IPS DF 6.9 (cell line): ENCODE measurements at regions not wholly inside any gene's neighbourhood (a gene's known extent, or its start where the extent isn't known, plus 50 kb on each side); places are given as distances from the start of the nearest gene placed in this dataset.

Experiments used
- DNase-seq: peaks from one replicate; pipeline ENCODE4 v3.0.0-alpha.2; 2013; ENCODE audit warnings: low read depth, low spot score
- H3K27ac ChIP-seq: one replicate; pipeline ENCODE4 v1.5.1; 2013; ENCODE audit warnings: low read length, control low read depth
- H3K27me3 ChIP-seq: 2 replicates; pipeline ENCODE4 v1.6.1; 2013; ENCODE audit warnings: mild to moderate bottlenecking, low read length; ENCODE audit not compliant: control insufficient read depth, insufficient read depth
- H3K36me3 ChIP-seq: 2 replicates; pipeline ENCODE4 v1.6.1; 2013; ENCODE audit warnings: low read length; ENCODE audit not compliant: control insufficient read depth, insufficient read depth
- H3K4me1 ChIP-seq: 2 replicates; pipeline ENCODE4 v1.6.1; 2013; ENCODE audit warnings: low read length; ENCODE audit not compliant: control insufficient read depth, insufficient read depth
- H3K4me3 ChIP-seq: 2 replicates; pipeline ENCODE4 v1.5.1; 2013; ENCODE audit warnings: mild to moderate bottlenecking, low read length
- H3K9me3 ChIP-seq: 2 replicates; pipeline ENCODE4 v1.6.1; 2013; ENCODE audit warnings: low read length, inconsistent platforms; ENCODE audit not compliant: control insufficient read depth, insufficient read depth
- WGBS: extraction: QIAGEN DNeasy Blood & Tissue Kit; methylation state at CpG from one replicate; pipeline ENCODE4 v1.1.7; 2013; ENCODE audit warnings: mixed read lengths, missing lambda C conversion rate; ENCODE audit not compliant: insufficient read length, insufficient coverage; 5-methylcytosine and 5-hydroxymethylcytosine counted together

DNA sequence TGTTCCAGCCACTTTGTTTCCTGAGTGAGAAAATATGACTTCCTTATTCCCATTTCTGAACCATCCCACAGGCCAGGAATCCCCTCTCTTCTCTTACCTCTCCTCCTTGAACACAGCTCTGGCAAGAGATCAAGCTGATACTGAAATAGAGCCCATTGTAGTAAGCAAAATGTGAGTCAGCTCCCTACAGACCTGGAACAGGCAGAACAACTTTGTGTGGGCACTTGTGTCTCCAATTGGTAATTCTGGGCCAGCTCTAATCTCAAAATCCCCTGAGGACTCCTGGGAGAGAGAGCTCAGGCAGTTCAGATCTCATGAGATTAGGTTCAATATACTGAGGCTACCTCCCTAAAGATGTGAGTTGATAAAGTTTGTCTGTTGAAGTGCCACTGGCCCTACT lies 213.5 kb downstream of the GUCY2F start:
- Histone ChIP-seq H3K4me3 (no peak overlapping the region), H3K27ac (no peak overlapping the region), H3K4me1 (no peaks in the 10 kb centered on the region), H3K9me3 (no peaks in the 10 kb centered on the region), H3K27me3 (no peaks in the 10 kb centered on the region), H3K36me3 (no peaks in the 10 kb centered on the region)
- no peak for DNase-seq

DNA sequence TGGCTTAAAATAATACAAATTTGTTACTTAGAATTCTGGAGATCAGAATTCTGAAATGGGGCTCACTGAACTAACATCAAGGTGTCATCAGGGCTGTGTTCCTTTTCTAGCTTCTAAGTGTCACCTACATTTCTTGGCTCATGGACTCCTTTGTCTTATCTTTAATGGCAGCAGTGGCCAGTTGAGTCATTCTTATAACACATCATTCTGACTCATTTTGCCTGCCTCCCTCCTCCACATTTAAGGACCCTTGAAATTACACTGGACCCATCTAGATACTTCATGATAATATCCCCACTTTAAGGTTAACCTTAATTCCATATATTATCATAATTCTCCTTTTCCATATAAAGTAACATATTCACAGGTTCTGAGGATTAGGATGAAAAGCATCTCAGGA lies 215.9 kb downstream of the GUCY2F start:
- Histone ChIP-seq H3K4me1 (no peaks in the 10 kb centered on the region), H3K27ac (no peak overlapping the region), H3K27me3 (no peaks in the 10 kb centered on the region), H3K36me3 (no peaks in the 10 kb centered on the region), H3K9me3 (no peaks in the 10 kb centered on the region), H3K4me3 (no peak overlapping the region)
- DNase-seq: no peak

DNA sequence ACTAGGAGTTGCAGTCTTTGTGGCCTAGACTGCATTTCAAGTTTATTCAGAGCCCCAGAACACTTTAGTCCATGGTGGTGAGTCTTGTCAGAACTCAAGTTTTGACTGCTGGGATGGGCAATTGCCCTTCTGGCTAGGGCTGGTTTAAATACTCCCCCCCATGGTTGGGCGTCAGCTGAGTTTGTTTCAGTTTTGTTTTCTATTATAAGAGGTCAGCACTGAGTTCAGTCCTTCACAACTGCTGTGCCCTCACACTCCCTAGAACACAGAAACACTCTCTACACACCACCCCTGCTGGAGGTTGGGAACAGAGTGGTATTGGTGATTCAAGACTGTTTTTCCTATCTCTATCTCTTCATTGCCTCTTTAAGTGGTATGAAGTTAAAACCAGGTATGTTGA lies 217.0 kb downstream of the GUCY2F start:
- H3K4me3 ChIP-seq: no peak overlapping the region
- no peak for DNase-seq
- no peaks in the 10 kb centered on the region for H3K27me3 ChIP-seq
- no CpG with 5 or more reads among the region's 1 CpG for WGBS
- no peaks in the 10 kb centered on the region for H3K9me3 ChIP-seq
- no peak overlapping the region for H3K27ac ChIP-seq
- H3K4me1 ChIP-seq: no peaks in the 10 kb centered on the region
- no peaks in the 10 kb centered on the region for H3K36me3 ChIP-seq

DNA sequence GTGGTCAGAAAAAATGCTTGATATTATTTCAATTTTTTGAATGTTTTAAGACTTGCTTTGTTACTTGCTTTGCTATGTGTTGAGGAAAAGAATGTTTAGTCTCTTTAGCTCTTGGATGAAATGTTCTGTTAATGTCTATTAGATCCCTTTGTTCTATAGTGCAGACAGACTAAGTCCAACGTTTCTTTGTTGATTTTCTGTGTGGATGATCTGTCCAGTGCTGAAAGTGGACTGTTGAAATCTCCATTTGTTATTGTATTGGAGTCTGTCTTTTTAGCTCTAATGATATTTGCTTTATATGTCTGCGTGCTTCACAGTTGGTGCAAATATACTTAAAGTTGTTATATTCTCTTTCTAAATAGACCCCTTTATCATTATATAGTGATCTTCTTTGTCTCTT lies 220.6 kb downstream of the GUCY2F start:
- Histone ChIP-seq H3K4me1 (no peaks in the 10 kb centered on the region), H3K27ac (no peak overlapping the region), H3K9me3 (no peaks in the 10 kb centered on the region), H3K36me3 (no peaks in the 10 kb centered on the region), H3K4me3 (no peak overlapping the region), H3K27me3 (no peaks in the 10 kb centered on the region)
- DNase-seq: no peak
- WGBS: no CpG with 5 or more reads among the region's 2 CpGs

DNA sequence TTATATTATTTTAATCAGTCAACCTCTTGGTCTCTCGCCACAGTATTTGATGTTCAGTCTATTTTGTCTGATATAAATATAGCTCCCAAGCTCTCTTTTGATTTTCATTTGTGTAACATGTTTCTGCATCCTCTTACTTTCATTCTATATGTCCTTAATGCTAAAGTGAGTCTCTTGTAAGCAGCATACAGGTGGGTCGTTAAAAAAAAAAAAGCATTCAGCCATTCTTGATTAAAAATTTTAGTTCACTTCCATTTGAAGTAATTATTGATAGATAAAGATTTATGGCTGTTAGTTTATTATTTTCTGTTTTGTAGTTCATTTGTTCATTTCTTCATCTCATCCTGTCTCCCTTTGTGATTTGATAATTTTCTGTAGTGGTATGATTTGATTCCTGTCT lies 229.1 kb downstream of the GUCY2F start:
- no peak for DNase-seq
- Histone ChIP-seq H3K27me3 (no peaks in the 10 kb centered on the region), H3K36me3 (no peaks in the 10 kb centered on the region), H3K4me3 (no peak overlapping the region), H3K27ac (no peak overlapping the region), H3K9me3 (no peaks in the 10 kb centered on the region), H3K4me1 (no peaks in the 10 kb centered on the region)
- WGBS: no CpG with 5 or more reads among the region's 2 CpGs

DNA sequence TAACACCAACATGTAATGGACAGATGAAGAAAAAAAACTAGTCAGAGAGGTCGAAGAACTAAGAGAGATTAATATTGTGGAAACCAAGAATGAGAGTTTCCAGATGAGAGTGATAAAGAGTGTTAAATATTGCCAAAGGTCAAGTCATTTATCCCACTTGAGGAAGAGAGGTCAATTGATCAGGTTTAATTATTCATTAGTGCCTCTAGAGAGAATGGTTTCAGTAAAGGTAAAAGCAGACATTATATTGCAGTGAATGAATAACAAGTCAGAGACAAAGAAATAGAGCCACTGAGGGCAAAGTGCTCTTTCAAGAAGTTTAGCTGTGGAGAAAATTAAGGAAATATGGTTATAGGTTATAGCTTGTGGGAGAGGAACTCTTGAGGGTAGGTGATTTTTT lies 263.1 kb downstream of the GUCY2F start:
- Histone ChIP-seq H3K27ac (no peak overlapping the region), H3K4me3 (no peak overlapping the region), H3K4me1 (no peaks in the 10 kb centered on the region), H3K27me3 (no peaks in the 10 kb centered on the region), H3K36me3 (no peaks in the 10 kb centered on the region), H3K9me3 (no peaks in the 10 kb centered on the region)
- DNase-seq: no peak
- WGBS: no CpG with 5 or more reads among the region's 1 CpG

DNA sequence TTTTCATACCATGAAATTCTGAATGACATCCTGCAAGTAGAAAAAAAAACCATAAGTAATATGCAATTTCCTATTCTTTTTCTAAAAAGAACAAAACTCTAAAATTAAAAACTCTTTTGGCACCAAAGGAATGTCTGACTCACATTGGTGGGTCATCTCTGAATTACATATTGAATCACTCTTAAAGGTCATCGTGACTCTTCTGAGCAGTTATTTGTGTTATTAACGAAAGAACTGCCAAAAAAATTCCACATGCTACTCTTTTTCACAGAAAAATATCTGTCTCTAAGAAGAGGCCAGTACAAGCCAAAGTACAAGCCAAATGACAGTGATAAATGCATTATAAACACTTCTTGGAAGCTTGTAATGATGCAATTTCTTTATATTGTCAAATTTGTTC lies 282.2 kb downstream of the GUCY2F start:
- H3K36me3 ChIP-seq: no peaks in the 10 kb centered on the region
- H3K4me1 ChIP-seq: no peaks in the 10 kb centered on the region
- no peaks in the 10 kb centered on the region for H3K9me3 ChIP-seq
- H3K27ac ChIP-seq: no peak overlapping the region
- WGBS: no CpG with 5 or more reads among the region's 2 CpGs
- no peak for DNase-seq
- no peak overlapping the region for H3K4me3 ChIP-seq
- no peaks in the 10 kb centered on the region for H3K27me3 ChIP-seq

DNA sequence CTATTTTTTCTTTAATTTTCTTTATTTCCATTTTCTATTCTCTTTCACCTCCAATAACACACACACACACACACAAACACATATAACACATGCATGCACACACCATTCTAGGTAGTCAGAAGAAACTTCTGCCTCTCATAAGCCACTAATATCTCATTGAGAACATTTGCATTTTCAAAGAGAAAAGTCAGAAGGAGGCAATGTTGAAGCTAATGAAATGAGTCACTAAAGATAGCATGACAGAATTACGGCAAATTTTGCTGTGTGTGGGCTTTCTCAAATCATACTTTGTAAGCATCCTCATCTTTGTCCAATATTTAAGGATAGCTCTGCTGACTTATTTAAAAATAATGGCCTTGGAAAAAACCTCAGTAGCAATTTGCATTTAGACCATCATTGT lies 291.3 kb downstream of the GUCY2F start:
- WGBS: no CpG with 5 or more reads among the region's 1 CpG

DNA sequence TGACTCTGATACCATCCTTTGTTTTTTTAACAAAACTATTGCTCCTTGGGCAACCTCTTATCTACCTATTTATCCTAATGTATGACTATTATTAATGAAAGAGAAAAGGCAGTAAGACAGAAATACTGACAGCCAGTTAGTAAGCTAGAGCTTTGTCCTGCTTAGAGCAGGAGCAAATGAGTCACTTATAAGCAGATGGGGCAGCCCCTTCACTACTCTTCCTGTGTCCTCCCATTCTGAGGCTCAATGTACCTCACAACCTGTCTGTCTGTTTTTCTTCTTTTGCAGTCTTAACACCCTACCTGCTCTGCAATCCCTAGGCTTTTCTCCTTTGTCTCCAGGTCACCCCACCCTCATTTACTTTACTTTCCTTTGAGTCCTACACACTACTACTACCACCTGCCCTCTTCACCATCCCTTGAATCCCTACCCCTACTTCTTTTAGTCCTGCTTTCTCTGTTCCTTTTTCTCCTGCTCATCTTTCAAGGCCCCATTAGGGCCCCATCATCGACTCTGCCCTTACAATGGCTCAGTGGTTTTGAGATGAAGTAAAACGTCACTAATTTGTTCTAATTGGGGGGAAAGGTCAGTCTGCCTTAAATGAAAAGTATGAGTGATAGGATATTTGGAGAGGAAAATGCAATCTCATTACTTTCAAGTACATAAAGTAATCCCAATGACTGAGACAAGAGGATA lies 294.3 kb downstream of the GUCY2F start:
- Histone ChIP-seq H3K36me3 (no peaks in the 10 kb centered on the region), H3K9me3 (no peaks in the 10 kb centered on the region), H3K27me3 (no peaks in the 10 kb centered on the region), H3K27ac (no peak overlapping the region), H3K4me1 (no peaks in the 10 kb centered on the region), H3K4me3 (no peak overlapping the region)
- WGBS: no CpG with 5 or more reads among the region's 2 CpGs
- DNase-seq: no peak

More for the DNA sequence above, 291.3 kb downstream of the GUCY2F start:
- Histone ChIP-seq H3K36me3 (no peaks in the 10 kb centered on the region), H3K9me3 (no peaks in the 10 kb centered on the region), H3K4me1 (no peaks in the 10 kb centered on the region), H3K27ac (no peak overlapping the region), H3K27me3 (no peaks in the 10 kb centered on the region), H3K4me3 (no peak overlapping the region)
- no peak for DNase-seq

DNA sequence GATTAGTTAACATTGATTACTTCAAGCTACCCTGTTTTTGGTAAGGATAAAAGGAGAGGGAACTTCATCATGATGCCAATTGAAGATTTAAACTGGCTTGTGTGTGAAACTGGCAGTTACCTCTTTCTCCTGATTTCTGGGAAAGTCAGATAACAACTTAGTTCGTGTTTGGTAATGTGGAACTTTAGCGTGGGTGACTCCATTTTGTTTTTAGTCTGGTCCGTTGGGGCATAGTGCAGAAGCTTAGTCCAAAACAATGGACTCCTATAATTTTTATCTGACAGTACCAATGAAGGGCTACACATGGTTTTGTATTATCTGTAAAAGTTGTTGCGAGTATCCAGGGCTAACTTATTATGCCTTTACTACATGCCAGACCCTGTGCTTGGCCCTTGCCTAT lies 294.9 kb downstream of the GUCY2F start:
- Histone ChIP-seq H3K4me1 (no peaks in the 10 kb centered on the region), H3K36me3 (no peaks in the 10 kb centered on the region), H3K4me3 (no peak overlapping the region), H3K9me3 (no peaks in the 10 kb centered on the region), H3K27me3 (no peaks in the 10 kb centered on the region), H3K27ac (no peak overlapping the region)
- no CpG with 5 or more reads among the region's 4 CpGs for WGBS
- no peak for DNase-seq

DNA sequence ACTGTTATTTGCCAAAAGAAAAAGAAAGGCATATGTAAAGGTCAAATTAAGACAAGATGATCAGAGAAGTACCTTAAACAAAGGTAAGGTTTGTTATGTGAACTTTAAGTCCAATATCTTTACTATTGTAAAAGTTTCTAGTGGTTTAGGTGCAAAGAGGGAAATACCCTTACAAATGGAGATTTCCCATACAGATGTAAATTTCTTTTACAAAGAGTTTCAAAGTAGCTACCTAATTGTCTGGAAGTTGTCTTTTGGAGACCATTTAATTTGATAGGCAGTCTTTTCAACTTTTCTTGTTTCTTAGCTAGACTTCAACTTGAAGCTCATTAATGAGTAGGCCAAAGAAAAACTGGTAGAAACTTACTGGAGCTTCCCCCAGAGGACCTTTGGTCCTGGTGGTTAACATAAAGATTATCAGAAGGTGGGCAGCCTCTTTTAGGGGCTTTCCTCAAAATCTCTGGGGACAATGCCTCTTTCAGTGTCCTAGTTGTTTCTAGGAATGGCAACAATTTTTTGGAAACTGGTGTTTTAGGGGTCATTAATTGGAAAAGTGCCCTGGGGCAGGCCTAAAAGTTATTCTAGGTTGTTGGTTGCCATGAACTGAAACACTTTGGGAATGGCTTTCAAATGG lies 297.3 kb downstream of the GUCY2F start:
- Histone ChIP-seq H3K36me3 (no peaks in the 10 kb centered on the region), H3K27me3 (no peaks in the 10 kb centered on the region), H3K4me1 (no peaks in the 10 kb centered on the region), H3K4me3 (no peak overlapping the region), H3K9me3 (no peaks in the 10 kb centered on the region), H3K27ac (no peak overlapping the region)
- DNase-seq: no peak
